GM12865 (cell line): ENCODE measurements at regions not wholly inside any gene's neighbourhood (a gene's known extent, or its start where the extent isn't known, plus 50 kb on each side); places are given as distances from the start of the nearest gene placed in this dataset.

ENCODE experiments used
- DNase-seq: peaks from one replicate; pipeline ENCODE4 v3.0.0; 2010; ENCODE audit warnings: low read depth
- H3K4me3 ChIP-seq: 2 replicates; pipeline ENCODE4 v1.5.1; 2011; ENCODE audit warnings: mild to moderate bottlenecking, low read depth, low read length, control low read depth
- TF ChIP-seq, protein P1 (sequence below): IDR thresholded peaks from 2 replicates; pipeline ENCODE4 v1.5.1; 2011; ENCODE audit warnings: low read length, control low read depth, low read depth, inconsistent platforms; ENCODE audit not compliant: insufficient read depth; ENCODE audit errors: missing control alignments

DNA sequence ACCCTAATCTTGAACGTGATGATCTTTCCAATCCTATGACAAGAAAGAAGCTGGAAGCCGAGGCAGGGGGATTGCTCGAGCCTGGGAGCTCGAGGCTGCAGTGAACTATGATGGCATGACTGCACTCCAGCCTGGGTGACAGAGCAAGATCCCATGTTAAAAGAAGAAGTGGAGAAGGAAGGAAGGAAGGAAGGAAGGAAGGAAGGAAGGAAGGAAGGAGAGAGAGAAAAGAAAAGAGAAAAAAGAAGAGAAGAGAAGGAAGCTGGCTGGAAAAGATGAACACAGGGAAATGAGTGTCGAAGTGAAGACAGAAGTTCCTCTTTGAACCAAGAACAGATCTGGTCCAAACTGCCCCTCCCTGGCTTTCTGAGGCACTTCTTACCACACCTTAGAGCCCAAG, 100.5 kb upstream of the PRNP start:
- TF ChIP-seq, protein P1, sequence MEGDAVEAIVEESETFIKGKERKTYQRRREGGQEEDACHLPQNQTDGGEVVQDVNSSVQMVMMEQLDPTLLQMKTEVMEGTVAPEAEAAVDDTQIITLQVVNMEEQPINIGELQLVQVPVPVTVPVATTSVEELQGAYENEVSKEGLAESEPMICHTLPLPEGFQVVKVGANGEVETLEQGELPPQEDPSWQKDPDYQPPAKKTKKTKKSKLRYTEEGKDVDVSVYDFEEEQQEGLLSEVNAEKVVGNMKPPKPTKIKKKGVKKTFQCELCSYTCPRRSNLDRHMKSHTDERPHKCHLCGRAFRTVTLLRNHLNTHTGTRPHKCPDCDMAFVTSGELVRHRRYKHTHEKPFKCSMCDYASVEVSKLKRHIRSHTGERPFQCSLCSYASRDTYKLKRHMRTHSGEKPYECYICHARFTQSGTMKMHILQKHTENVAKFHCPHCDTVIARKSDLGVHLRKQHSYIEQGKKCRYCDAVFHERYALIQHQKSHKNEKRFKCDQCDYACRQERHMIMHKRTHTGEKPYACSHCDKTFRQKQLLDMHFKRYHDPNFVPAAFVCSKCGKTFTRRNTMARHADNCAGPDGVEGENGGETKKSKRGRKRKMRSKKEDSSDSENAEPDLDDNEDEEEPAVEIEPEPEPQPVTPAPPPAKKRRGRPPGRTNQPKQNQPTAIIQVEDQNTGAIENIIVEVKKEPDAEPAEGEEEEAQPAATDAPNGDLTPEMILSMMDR, result no peak
- DNase-seq, result no peak
- no peak overlapping the region for H3K4me3 ChIP-seq

DNA sequence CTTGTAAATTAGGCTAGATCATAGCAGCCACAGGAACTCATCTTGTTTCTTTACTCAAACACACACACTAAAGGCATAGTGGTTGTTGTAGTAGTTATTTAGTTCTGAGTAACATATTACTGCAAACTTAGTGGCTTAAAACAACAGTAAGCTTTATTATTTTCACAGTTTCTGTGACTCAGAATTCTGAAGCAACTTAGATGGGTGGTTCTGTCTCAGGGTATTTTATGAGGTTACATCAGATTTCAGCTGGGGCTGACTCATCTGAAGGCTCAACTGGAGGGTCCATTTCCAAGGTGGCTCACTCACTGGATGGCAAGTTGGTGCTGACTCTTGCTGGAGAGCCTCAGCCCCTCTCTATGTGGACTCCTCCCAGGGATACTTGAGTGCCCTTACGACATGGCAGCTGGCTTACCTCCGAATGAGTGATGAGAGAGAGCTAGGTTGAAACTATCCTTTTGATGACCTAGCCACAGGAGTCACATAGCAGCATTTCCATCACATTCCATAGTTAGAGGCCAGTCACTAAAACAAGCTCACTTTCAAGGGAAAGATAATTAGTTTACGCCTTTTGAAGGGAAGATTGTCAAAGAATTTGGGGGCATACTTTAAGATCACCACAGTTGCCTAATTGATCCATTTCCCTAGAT, 101.0 kb upstream of the PRNP start:
- no peak for DNase-seq
- TF ChIP-seq, protein P1, result no peak
- H3K4me3 ChIP-seq, result no peak overlapping the region

DNA sequence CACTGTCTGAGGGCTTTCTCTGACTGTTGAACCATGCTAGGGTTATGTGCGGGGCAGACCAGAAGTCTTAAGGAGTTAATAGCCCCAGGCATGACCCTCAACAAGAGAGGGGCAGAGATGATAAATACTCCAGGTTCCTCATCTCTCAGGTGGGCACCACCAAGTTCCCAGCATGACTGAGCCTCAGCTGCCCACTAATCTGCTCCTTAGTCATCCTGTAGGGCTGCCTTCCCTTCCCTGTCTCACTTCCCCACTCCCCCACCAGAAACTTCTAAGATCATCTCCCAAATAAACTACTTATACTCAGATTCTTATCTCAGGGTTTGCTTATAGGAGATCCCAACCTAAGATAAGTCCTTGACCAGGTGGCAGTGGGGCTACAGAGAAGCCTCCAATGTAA, 101.7 kb upstream of the PRNP start:
- no peak overlapping the region for H3K4me3 ChIP-seq
- TF ChIP-seq, protein P1, result no peak
- no peak for DNase-seq

DNA sequence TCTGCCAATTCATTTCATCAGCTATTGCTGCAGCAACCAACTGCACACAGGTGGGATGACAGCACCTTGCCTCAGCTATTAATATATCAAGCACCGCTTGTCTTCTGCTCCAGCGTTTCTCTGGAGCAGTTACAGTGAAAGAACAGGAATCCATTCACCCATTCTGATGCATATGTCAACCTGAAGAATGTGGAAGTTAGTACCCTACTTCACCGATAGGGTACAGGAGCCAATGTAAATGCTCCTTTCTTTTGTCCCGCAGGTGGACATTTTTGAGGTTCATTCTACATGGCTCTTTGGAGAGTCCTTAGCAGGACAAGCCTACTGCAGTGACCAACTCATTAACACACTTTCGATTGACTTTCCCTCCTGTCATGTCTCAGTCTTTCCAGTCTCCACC, 104.4 kb upstream of the PRNP start:
- no peak overlapping the region for H3K4me3 ChIP-seq
- no peak for DNase-seq
- TF ChIP-seq, protein P1, result no peak

DNA sequence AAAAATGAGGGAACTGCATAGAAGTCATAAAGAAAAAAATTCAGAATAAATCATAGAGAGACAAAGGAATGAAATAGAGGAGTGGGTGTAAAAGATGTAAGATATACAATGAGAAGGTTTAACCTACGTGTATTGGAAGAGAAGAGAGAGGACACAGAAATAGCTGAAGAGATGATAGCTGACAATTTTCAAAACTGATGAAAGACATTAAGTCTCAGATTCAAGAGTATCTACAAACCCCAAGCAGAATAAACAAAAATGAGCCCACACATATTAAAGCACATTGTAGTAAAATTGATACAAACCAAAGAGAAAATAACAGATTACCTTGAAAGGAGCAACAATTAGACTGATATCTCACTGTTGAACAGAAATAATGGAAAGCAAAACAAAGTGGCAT, 107.9 kb upstream of the PRNP start:
- TF ChIP-seq, protein P1, result no peak
- H3K4me3 ChIP-seq, result no peak overlapping the region

DNA sequence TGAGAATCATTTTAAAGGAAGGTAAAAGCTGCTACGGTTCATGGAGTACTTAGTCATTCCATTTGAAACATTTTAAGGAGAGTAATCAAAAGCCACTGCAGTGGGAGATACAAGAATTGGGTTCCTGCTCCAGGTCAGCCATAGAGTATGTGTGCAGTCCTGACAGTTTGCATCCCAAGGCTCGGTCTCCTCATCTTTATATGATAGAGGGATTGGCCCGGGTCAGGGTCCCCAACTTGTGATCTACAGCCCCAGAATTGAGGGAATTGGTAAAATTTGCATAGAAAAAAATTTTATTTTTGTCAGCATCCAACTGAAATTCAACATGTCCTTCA, 111.9 kb upstream of the PRNP start:
- TF ChIP-seq, protein P1, result no peak
- no peak for DNase-seq
- no peak overlapping the region for H3K4me3 ChIP-seq

More for the DNA sequence above, 107.9 kb upstream of the PRNP start:
- DNase-seq, result no peak

DNA sequence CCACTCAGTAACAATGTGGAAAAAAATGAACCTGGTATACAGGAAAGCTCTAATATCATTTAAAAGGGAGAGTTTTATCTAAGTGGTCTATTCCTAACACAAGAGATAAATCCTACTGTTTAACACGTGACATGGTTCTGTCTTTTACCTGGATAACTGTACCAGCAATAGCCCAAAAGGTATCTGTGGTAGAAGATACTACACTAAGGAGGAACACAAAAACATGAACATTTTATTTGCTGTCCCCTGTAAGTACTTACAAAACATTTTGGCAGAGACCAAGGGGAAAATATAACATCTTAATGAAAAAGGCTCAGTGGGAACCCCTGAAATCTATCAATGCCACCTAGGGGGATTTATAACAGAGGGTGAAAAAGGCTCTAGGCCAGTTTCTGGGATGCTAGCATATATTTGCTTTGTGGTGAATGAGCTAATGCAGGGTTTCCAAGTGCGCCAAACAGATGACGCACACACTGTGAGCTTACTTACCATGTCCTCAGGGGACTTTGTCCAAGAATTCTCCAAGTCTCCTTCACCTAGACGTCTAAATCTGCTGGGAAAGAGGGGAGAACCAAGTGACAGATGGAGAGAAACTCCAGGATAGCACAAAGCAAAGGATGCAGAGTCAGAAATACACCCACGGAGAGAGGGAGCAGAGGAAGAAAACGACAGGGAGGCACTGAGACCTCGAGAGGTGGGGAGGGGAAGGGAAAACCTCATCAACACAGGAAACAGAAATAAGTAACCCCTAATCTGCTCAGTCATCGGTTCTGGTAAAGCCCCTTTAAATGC, 112.5 kb upstream of the PRNP start:
- DNase-seq, result no peak
- TF ChIP-seq, protein P1, result no peak
- no peak overlapping the region for H3K4me3 ChIP-seq
